GM21360 (cell line): ENCODE measurements at regions not wholly inside any gene's neighbourhood (a gene's known extent, or its start where the extent isn't known, plus 50 kb on each side); places are given as distances from the start of the nearest gene placed in this dataset.
"Not testable (repeated sequence)": the region's sequence is repeated elsewhere in the genome, so short reads cannot be mapped to it uniquely, and the experiment has no call there.

Source experiments
- ATAC-seq: cut with Tn5 transposase; IDR thresholded peaks from one replicate; pipeline ENCODE4 v1.9.1; 2021; ENCODE audit warnings: mild to moderate bottlenecking, moderate library complexity; ENCODE audit not compliant: unreplicated experiment

GRCh38 chr9:73969936-73970335 is 527.2 kb upstream of the RORB start:
- no peak for ATAC-seq

GRCh38 chr9:73976424-73976823 is 520.7 kb upstream of the RORB start:
- ATAC-seq: not testable (repeated sequence)

GRCh38 chr9:73979894-73980264 is 517.3 kb upstream of the RORB start:
- no peak for ATAC-seq

GRCh38 chr9:73980754-73981153 is 516.4 kb upstream of the RORB start:
- ATAC-seq: no peak

- ATAC-seq: no peak
Measured at GRCh38 chr9:73981405-73981804, 515.7 kb upstream of the RORB start.

GRCh38 chr9:73995836-73996235 is 501.3 kb upstream of the RORB start:
- no peak for ATAC-seq

GRCh38 chr9:73996844-73997243 is 500.3 kb upstream of the RORB start:
- ATAC-seq: no peak

- no peak for ATAC-seq
Measured at GRCh38 chr9:74001382-74001781, 495.8 kb upstream of the RORB start.

GRCh38 chr9:74006935-74007334 is 490.2 kb upstream of the RORB start:
- ATAC-seq: no peak

- no peak for ATAC-seq
Measured at GRCh38 chr9:74007833-74008232, 489.3 kb upstream of the RORB start.

GRCh38 chr9:74016004-74016403 is 481.1 kb upstream of the RORB start:
- no peak for ATAC-seq

- no peak for ATAC-seq
Measured at GRCh38 chr9:74025402-74025925, 471.7 kb upstream of the RORB start.

GRCh38 chr9:74032421-74032820 is 464.7 kb upstream of the RORB start:
- ATAC-seq: no peak

GRCh38 chr9:74035786-74036185 is 461.3 kb upstream of the RORB start:
- no peak for ATAC-seq

- no peak for ATAC-seq
Measured at GRCh38 chr9:74036549-74037231, 460.4 kb upstream of the RORB start.

GRCh38 chr9:74037274-74037673 is 459.9 kb upstream of the RORB start:
- no peak for ATAC-seq

GRCh38 chr9:74041588-74041987 is 455.5 kb upstream of the RORB start:
- ATAC-seq: no peak

- no peak for ATAC-seq
Measured at GRCh38 chr9:74044844-74045243, 452.3 kb upstream of the RORB start.

- ATAC-seq: no peak
Measured at GRCh38 chr9:74056023-74056422, 441.1 kb upstream of the RORB start.

- ATAC-seq: not testable (repeated sequence)
Measured at GRCh38 chr9:74057051-74057450, 440.1 kb upstream of the RORB start.

GRCh38 chr9:74064702-74065101 is 432.4 kb upstream of the RORB start:
- no peak for ATAC-seq

- no peak for ATAC-seq
Measured at GRCh38 chr9:74066128-74066527, 431.0 kb upstream of the RORB start.

GRCh38 chr9:74066605-74067004 is 430.5 kb upstream of the RORB start:
- no peak for ATAC-seq
